GM21423 (cell line): ENCODE measurements at regions not wholly inside any gene's neighbourhood (a gene's known extent, or its start where the extent isn't known, plus 50 kb on each side); places are given as distances from the start of the nearest gene placed in this dataset.

Experiments used
- ATAC-seq: cut with Tn5 transposase; IDR thresholded peaks from one replicate; pipeline ENCODE4 v1.9.1; 2021; ENCODE audit warnings: mild to moderate bottlenecking, moderate library complexity; ENCODE audit not compliant: unreplicated experiment

GRCh38 chr11:131290185-131290584 is 80.2 kb upstream of the NTM start:
- ATAC-seq, result no peak

GRCh38 chr11:131295986-131296385 is 74.4 kb upstream of the NTM start:
- no peak for ATAC-seq

GRCh38 chr11:131297441-131297840 is 73.0 kb upstream of the NTM start:
- no peak for ATAC-seq

- no peak for ATAC-seq
Observed at GRCh38 chr11:131299598-131300438, 70.6 kb upstream of the NTM start.

GRCh38 chr11:131300439-131300717 is 70.0 kb upstream of the NTM start:
- ATAC-seq, result no peak

- no peak for ATAC-seq
Observed at GRCh38 chr11:131301306-131301705, 69.1 kb upstream of the NTM start.

GRCh38 chr11:131302836-131303235 is 67.6 kb upstream of the NTM start:
- no peak for ATAC-seq

- no peak for ATAC-seq
Observed at GRCh38 chr11:131303611-131304119, 66.8 kb upstream of the NTM start.

- no peak for ATAC-seq
Observed at GRCh38 chr11:131305005-131305404, 65.4 kb upstream of the NTM start.

GRCh38 chr11:131307506-131307905 is 62.9 kb upstream of the NTM start:
- ATAC-seq, result no peak

- no peak for ATAC-seq
Observed at GRCh38 chr11:131309776-131310175, 60.6 kb upstream of the NTM start.

- no peak for ATAC-seq
Observed at GRCh38 chr11:131311776-131312514, 58.5 kb upstream of the NTM start.
